Activated CD8-positive, alpha-beta T cell treated with anti-CD3 and anti-CD28 coated beads for 36 hours (primary cell): ENCODE measurements at regions not wholly inside any gene's neighbourhood (a gene's known extent, or its start where the extent isn't known, plus 50 kb on each side); places are given as distances from the start of the nearest gene placed in this dataset.

ENCODE experiments used
- ATAC-seq: fragments of 200-7000 bp; cut with Tn5 transposase; one replicate; pipeline ENCODE4 v1.10.0; 2021; ENCODE audit warnings: mild to moderate bottlenecking, moderate library complexity
- CTCF ChIA-PET: fragments of 350-600 bp; sonication (Branson Sonifier 250); formaldehyde crosslinking; loops from one replicate; lab custom pipeline; 2021; ENCODE audit warnings: antibody characterized with exemption; lab: Charles Lee
- POLR2A ChIA-PET: fragments of 350-600 bp; sonication (Branson Sonifier 250); formaldehyde crosslinking; loops from one replicate; lab custom pipeline; 2021; ENCODE audit warnings: antibody characterized with exemption; lab: Charles Lee
- DNase-seq: peaks from one replicate; pipeline ENCODE4 v3.0.0-alpha.2; 2020
- H3K27ac Mint-ChIP-seq: one replicate; pipeline ENCODE4 v1.8.0; 2021; ENCODE audit warnings: mild to moderate bottlenecking, mixed read lengths
- H3K27me3 Mint-ChIP-seq: one replicate; pipeline ENCODE4 v1.8.0; 2021; ENCODE audit warnings: mixed read lengths
- H3K36me3 Mint-ChIP-seq: one replicate; pipeline ENCODE4 v1.8.0; 2021; ENCODE audit warnings: low read depth, mixed read lengths
- H3K4me1 Mint-ChIP-seq: one replicate; pipeline ENCODE4 v1.8.0; 2021; ENCODE audit warnings: low read depth, mixed read lengths
- H3K4me3 Mint-ChIP-seq: one replicate; pipeline ENCODE4 v1.8.0; 2021; ENCODE audit warnings: mild to moderate bottlenecking, moderate library complexity, mixed read lengths
- H3K9me3 Mint-ChIP-seq: one replicate; pipeline ENCODE4 v1.8.0; 2021; ENCODE audit warnings: mixed read lengths
- intact Hi-C: fragments of 100-400 bp; cut with micrococcal nuclease; formaldehyde crosslinking; loops from one replicate; pipeline ENCODE4 v1.10.0; 2022
- TF ChIP-seq, protein P1 (sequence below): fragments of 200-600 bp; IDR thresholded peaks from one replicate; pipeline ENCODE4 v1.8.0; 2022; ENCODE audit warnings: antibody characterized with exemption, mild to moderate bottlenecking

DNA sequence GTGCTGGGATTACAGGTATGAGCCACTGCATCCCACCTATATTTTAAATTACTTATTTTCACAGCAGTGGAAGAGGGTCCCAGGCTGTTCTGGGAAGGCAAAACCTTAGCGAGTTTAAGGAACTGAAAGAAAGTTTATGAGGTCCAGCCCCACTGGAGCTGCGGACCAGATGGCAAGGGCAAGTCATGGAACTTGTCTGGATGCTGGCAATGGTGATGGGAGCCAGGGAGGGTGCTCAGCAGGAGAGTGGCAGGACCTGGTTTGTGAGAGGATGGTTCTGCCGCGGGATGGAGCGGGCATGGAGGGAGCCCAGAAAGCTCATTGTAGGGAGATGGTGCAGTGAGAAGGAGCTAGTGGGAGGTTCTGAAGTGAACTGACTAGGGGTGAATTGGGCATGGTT is 50.6 kb upstream of the SLC45A1 start:
- Mint-ChIP-seq H3K9me3 (no peaks in the 10 kb centered on the region), H3K36me3 (no peaks in the 10 kb centered on the region), H3K4me3 (no peak overlapping the region), H3K4me1 (no peaks in the 10 kb centered on the region), H3K27me3 (peaks cover 5% of the 10 kb centered on the region), H3K27ac (no peak overlapping the region)
- intact Hi-C loops = no loop called here
- ChIA-PET CTCF (no interaction called here), POLR2A (no interaction called here)
- ATAC-seq (no peak), DNase-seq (no peak)
- TF ChIP-seq, protein P1, sequence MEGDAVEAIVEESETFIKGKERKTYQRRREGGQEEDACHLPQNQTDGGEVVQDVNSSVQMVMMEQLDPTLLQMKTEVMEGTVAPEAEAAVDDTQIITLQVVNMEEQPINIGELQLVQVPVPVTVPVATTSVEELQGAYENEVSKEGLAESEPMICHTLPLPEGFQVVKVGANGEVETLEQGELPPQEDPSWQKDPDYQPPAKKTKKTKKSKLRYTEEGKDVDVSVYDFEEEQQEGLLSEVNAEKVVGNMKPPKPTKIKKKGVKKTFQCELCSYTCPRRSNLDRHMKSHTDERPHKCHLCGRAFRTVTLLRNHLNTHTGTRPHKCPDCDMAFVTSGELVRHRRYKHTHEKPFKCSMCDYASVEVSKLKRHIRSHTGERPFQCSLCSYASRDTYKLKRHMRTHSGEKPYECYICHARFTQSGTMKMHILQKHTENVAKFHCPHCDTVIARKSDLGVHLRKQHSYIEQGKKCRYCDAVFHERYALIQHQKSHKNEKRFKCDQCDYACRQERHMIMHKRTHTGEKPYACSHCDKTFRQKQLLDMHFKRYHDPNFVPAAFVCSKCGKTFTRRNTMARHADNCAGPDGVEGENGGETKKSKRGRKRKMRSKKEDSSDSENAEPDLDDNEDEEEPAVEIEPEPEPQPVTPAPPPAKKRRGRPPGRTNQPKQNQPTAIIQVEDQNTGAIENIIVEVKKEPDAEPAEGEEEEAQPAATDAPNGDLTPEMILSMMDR = no peak

DNA sequence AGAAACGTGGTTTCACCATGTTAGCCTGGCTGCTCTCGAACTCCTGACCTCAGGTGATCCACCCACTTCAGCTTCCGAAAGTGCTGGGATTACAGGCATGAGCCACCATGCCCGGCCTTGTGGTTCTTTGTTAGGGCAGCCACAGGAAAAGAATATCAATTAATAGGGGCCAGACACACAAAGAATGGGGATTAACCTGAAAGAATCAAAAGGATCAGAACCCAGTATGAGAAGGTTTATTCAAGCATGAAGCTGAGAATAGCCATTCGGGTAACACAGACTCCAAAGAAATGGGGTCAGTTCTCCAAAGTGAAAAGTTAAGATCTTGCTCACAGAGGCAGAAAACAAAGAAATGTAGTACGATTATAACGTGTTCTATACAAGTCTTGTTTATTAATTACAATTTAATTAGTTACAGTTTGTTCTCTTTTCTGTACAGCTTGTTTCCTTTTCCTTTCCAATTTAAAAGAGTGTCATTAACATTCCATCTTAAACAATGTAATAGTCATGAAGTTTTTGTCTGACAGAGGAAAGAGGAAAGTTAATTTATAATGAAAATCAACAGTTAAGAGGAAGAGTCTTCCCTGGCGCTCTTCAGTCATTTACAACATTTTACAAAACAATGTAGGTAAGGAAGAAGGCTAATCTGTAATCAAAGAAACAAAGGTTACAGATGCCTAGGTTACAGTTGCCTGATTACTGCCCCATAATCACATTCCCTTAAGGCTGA is 51.3 kb upstream of the SLC45A1 start:
- Mint-ChIP-seq H3K9me3 (no peaks in the 10 kb centered on the region), H3K4me3 (no peak overlapping the region), H3K36me3 (no peaks in the 10 kb centered on the region), H3K4me1 (no peaks in the 10 kb centered on the region), H3K27me3 (peaks cover 5% of the 10 kb centered on the region), H3K27ac (no peak overlapping the region)
- ATAC-seq (no peak), DNase-seq (no peak)
- ChIA-PET CTCF (no interaction called here), POLR2A (no interaction called here)
- intact Hi-C loops = no loop called here
- TF ChIP-seq, protein P1 = no peak

DNA sequence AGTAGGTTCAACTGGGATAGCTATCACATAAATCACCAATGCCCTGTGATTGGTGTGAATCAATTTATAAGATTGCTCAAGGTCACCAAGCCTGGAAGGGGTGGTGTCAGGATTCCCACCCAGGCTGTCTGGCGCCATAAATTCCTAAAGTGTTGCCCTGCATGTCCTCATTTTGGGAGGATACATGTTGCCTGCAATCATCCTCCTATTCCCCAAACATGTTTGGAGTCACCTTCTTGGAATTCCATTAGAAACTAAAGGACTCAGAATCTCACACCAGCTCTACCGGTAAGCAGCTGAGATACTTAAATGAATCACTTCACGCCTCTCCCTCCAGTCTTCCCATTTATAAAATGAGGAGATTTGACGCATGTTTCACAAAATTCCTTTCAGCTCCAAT is 54.1 kb upstream of the SLC45A1 start:
- DNase-seq = no peak
- Mint-ChIP-seq H3K27me3 (peaks cover 6% of the 10 kb centered on the region), H3K36me3 (no peaks in the 10 kb centered on the region), H3K27ac (no peak overlapping the region), H3K4me1 (no peaks in the 10 kb centered on the region), H3K4me3 (no peak overlapping the region), H3K9me3 (no peaks in the 10 kb centered on the region)
- ChIA-PET POLR2A (no interaction called here), CTCF (no interaction called here)
- ATAC-seq = no peak
- TF ChIP-seq, protein P1 = no peak
- intact Hi-C loops = no loop called here

DNA sequence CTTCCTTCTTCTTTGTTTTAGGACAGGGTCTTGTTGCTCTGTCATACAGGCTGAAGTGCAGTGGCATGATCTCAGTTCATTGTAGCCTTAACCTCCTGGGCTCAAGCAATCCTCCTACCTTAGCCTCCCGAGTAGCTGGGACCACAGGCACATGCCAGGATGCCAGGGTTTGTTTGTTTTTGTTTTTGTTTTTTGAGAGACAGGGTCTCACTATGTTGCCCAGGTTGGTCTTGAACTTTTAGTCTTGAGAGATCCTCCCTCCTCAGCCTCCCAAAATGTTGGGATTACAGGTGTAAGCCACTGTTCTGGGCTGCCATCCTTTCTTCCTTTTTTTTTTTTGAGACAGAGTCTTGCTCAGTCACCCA is 56.5 kb upstream of the SLC45A1 start:
- ATAC-seq = no peak
- Mint-ChIP-seq H3K27ac (no peak overlapping the region), H3K4me3 (no peak overlapping the region), H3K36me3 (no peaks in the 10 kb centered on the region), H3K4me1 (no peaks in the 10 kb centered on the region), H3K9me3 (no peaks in the 10 kb centered on the region), H3K27me3 (peaks cover 2% of the 10 kb centered on the region)
- no peak for DNase-seq
- TF ChIP-seq, protein P1 = no peak
- ChIA-PET CTCF (no interaction called here), POLR2A (no interaction called here)
- intact Hi-C loops = no loop called here

DNA sequence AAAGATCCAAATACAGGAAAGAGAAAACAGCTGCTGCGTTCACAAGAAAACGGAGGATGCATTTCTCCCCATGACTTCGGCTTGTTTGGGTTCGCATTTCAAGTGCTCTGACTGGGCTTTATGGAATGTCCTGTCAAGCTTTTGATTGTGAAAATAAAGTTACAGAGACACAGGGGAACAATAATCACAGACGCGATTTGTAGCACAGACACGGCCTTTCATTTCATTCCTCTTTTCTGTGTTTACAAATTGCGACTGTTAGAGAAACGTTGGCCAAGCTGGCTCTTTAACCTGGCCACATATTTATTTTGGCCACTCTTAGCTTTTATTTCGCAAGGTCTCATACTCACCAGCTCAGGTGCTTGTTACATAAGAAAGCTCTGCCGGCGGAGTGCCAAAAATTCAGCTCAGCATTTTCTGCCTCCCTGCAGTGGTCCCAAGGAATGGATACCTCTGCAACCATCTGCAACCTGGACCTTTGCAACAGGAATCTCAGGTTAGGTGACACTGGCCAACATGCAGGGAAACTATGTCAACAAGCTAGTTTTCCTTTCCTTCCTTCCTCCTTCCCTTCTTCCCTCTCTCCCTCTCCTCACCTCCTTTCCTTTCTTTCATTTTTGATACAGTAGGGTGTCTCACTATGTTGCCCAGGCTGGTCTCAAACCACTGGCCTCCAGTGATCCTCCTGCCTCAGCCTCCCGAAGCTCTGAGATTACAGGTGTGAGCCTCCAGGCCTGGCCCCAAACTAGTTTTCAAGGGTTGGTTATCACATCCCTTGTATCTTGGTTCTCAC is 58.2 kb upstream of the SLC45A1 start:
- ChIA-PET CTCF (interaction anchor here (0.8 kb wide), 1 partner anchor 245 kb away, joined by 3 read pairs; no protein-coding TSS in a partner anchor), POLR2A (interaction anchor here (0.7 kb wide), 1 partner anchor 24 kb away, joined by 3 read pairs; no protein-coding TSS in a partner anchor)
- Mint-ChIP-seq H3K4me1 (no peaks in the 10 kb centered on the region), H3K36me3 (no peaks in the 10 kb centered on the region), H3K9me3 (no peaks in the 10 kb centered on the region), H3K4me3 (no peak overlapping the region), H3K27me3 (peaks cover 2% of the 10 kb centered on the region), H3K27ac (no peak overlapping the region)
- intact Hi-C loops = no loop called here
- DNase-seq (no peak), ATAC-seq (no peak)
- TF ChIP-seq, protein P1 = no peak
